Activated CD8-positive, alpha-beta memory T cell treated with anti-CD3 and anti-CD28 coated beads, Interleukin-2, amount 10 ng/mL, durations not matched to agents 7 days and 5 days (primary cell): ENCODE measurements at regions not wholly inside any gene's neighbourhood (a gene's known extent, or its start where the extent isn't known, plus 50 kb on each side); places are given as distances from the start of the nearest gene placed in this dataset.
"Not testable (repeated sequence)": the region's sequence is repeated elsewhere in the genome, so short reads cannot be mapped to it uniquely, and the experiment has no call there.

Experiments used
- ATAC-seq: fragments of 150-1000 bp; cut with Tn5 transposase; one replicate; pipeline ENCODE4 v1.10.0; 2021; ENCODE audit warnings: moderate library complexity
- CTCF ChIA-PET: fragments of 350-600 bp; sonication (Branson Sonifier 250); formaldehyde crosslinking; loops from one replicate; lab custom pipeline; 2021; ENCODE audit warnings: antibody characterized with exemption; lab: Charles Lee
- DNase-seq: peaks from one replicate; pipeline ENCODE4 v3.0.0-alpha.2; 2020
- H3K27ac Mint-ChIP-seq: one replicate; pipeline ENCODE4 v1.8.0; 2021; ENCODE audit warnings: mild to moderate bottlenecking, mixed read lengths
- H3K27me3 Mint-ChIP-seq: one replicate; pipeline ENCODE4 v1.8.0; 2021; ENCODE audit warnings: mixed read lengths
- H3K36me3 Mint-ChIP-seq: one replicate; pipeline ENCODE4 v1.8.0; 2021; ENCODE audit warnings: mild to moderate bottlenecking, mixed read lengths
- H3K4me1 Mint-ChIP-seq: one replicate; pipeline ENCODE4 v1.8.0; 2021; ENCODE audit warnings: mixed read lengths
- H3K4me3 Mint-ChIP-seq: one replicate; pipeline ENCODE4 v1.8.0; 2021; ENCODE audit warnings: mild to moderate bottlenecking, moderate library complexity, mixed read lengths
- H3K9me3 Mint-ChIP-seq: one replicate; pipeline ENCODE4 v1.8.0; 2022; ENCODE audit warnings: low read depth, mixed read lengths

GRCh38 chr12:118544569-118544968 lies 168.2 kb downstream of the SUDS3 start:
- CTCF ChIA-PET: no interaction called here
- Mint-ChIP-seq H3K27me3 (no peaks in the 10 kb centered on the region), H3K27ac (no peak overlapping the region), H3K36me3 (no peaks in the 10 kb centered on the region), H3K4me3 (no peak overlapping the region), H3K9me3 (no peaks in the 10 kb centered on the region), H3K4me1 (no peaks in the 10 kb centered on the region)
- DNase-seq (no peak), ATAC-seq (no peak)

- CTCF ChIA-PET, H3K4me3 Mint-ChIP-seq, H3K4me1 Mint-ChIP-seq, H3K27ac Mint-ChIP-seq, DNase-seq, ATAC-seq, H3K27me3 Mint-ChIP-seq, H3K9me3 Mint-ChIP-seq, H3K36me3 Mint-ChIP-seq: not testable (repeated sequence)
These were observed 171.3 kb downstream of the SUDS3 start for GRCh38 chr12:118547606-118548005.

GRCh38 chr12:118548887-118549509 lies 172.6 kb downstream of the SUDS3 start:
- H3K4me3 Mint-ChIP-seq: no peak overlapping the region
- H3K27me3 Mint-ChIP-seq: no peaks in the 10 kb centered on the region
- H3K4me1 Mint-ChIP-seq: no peaks in the 10 kb centered on the region
- H3K9me3 Mint-ChIP-seq: peaks cover 5% of the 10 kb centered on the region
- ATAC-seq (no peak), DNase-seq (no peak)
- H3K27ac Mint-ChIP-seq: no peak overlapping the region
- no peaks in the 10 kb centered on the region for H3K36me3 Mint-ChIP-seq
- CTCF ChIA-PET: no interaction called here

GRCh38 chr12:118549510-118549980 lies 173.2 kb downstream of the SUDS3 start:
- CTCF ChIA-PET: no interaction called here
- no peak for DNase-seq
- H3K4me3 Mint-ChIP-seq: no peak overlapping the region
- no peaks in the 10 kb centered on the region for H3K27me3 Mint-ChIP-seq
- no peak for ATAC-seq
- H3K4me1 Mint-ChIP-seq: no peaks in the 10 kb centered on the region
- peaks cover 5% of the 10 kb centered on the region for H3K9me3 Mint-ChIP-seq
- no peak overlapping the region for H3K27ac Mint-ChIP-seq
- no peaks in the 10 kb centered on the region for H3K36me3 Mint-ChIP-seq

GRCh38 chr12:118553856-118554504 lies 177.6 kb downstream of the SUDS3 start:
- H3K36me3 Mint-ChIP-seq: no peaks in the 10 kb centered on the region
- CTCF ChIA-PET: no interaction called here
- no peaks in the 10 kb centered on the region for H3K4me1 Mint-ChIP-seq
- H3K27me3 Mint-ChIP-seq: no peaks in the 10 kb centered on the region
- H3K27ac Mint-ChIP-seq: no peak overlapping the region
- peaks cover 5% of the 10 kb centered on the region for H3K9me3 Mint-ChIP-seq
- no peak overlapping the region for H3K4me3 Mint-ChIP-seq
- no peak for ATAC-seq
- DNase-seq: no peak

- H3K4me3 Mint-ChIP-seq: no peak overlapping the region
- no peaks in the 10 kb centered on the region for H3K27me3 Mint-ChIP-seq
- DNase-seq (no peak), ATAC-seq (no peak)
- no peaks in the 10 kb centered on the region for H3K4me1 Mint-ChIP-seq
- H3K36me3 Mint-ChIP-seq: no peaks in the 10 kb centered on the region
- CTCF ChIA-PET: no interaction called here
- no peak overlapping the region for H3K27ac Mint-ChIP-seq
- no peaks in the 10 kb centered on the region for H3K9me3 Mint-ChIP-seq
These were observed 182.6 kb downstream of the SUDS3 start for GRCh38 chr12:118558941-118559340.

GRCh38 chr12:118560733-118561132 lies 184.4 kb downstream of the SUDS3 start:
- ATAC-seq (no peak), DNase-seq (no peak)
- no peaks in the 10 kb centered on the region for H3K36me3 Mint-ChIP-seq
- CTCF ChIA-PET: no interaction called here
- no peak overlapping the region for H3K27ac Mint-ChIP-seq
- H3K27me3 Mint-ChIP-seq: no peaks in the 10 kb centered on the region
- no peaks in the 10 kb centered on the region for H3K4me1 Mint-ChIP-seq
- peaks cover 2% of the 10 kb centered on the region for H3K9me3 Mint-ChIP-seq
- no peak overlapping the region for H3K4me3 Mint-ChIP-seq

- ATAC-seq (no peak), DNase-seq (no peak)
- Mint-ChIP-seq H3K4me1 (no peaks in the 10 kb centered on the region), H3K36me3 (no peaks in the 10 kb centered on the region), H3K4me3 (no peak overlapping the region), H3K27me3 (no peaks in the 10 kb centered on the region), H3K27ac (no peak overlapping the region), H3K9me3 (no peaks in the 10 kb centered on the region)
- CTCF ChIA-PET: no interaction called here
These were observed 195.4 kb downstream of the SUDS3 start for GRCh38 chr12:118571730-118572129.

GRCh38 chr12:118574288-118574687 lies 197.9 kb downstream of the SUDS3 start:
- Mint-ChIP-seq H3K36me3 (no peaks in the 10 kb centered on the region), H3K4me1 (no peaks in the 10 kb centered on the region), H3K27ac (no peak overlapping the region), H3K27me3 (no peaks in the 10 kb centered on the region), H3K4me3 (no peak overlapping the region), H3K9me3 (no peaks in the 10 kb centered on the region)
- no peak for ATAC-seq
- CTCF ChIA-PET: no interaction called here
- no peak for DNase-seq

- no peak overlapping the region for H3K27ac Mint-ChIP-seq
- H3K4me1 Mint-ChIP-seq: no peaks in the 10 kb centered on the region
- CTCF ChIA-PET: no interaction called here
These were observed 199.4 kb downstream of the SUDS3 start for GRCh38 chr12:118575730-118576129.

GRCh38 chr12:118581371-118581770 lies 205.0 kb downstream of the SUDS3 start:
- Mint-ChIP-seq H3K27me3 (no peaks in the 10 kb centered on the region), H3K9me3 (no peaks in the 10 kb centered on the region), H3K4me3 (no peak overlapping the region), H3K4me1 (no peaks in the 10 kb centered on the region), H3K27ac (no peak overlapping the region), H3K36me3 (no peaks in the 10 kb centered on the region)
- no peak for DNase-seq
- no peak for ATAC-seq
- CTCF ChIA-PET: no interaction called here

More at GRCh38 chr12:118575730-118576129, 199.4 kb downstream of the SUDS3 start:
- no peaks in the 10 kb centered on the region for H3K9me3 Mint-ChIP-seq
- H3K36me3 Mint-ChIP-seq: no peaks in the 10 kb centered on the region
- no peaks in the 10 kb centered on the region for H3K27me3 Mint-ChIP-seq
- H3K4me3 Mint-ChIP-seq: no peak overlapping the region
- ATAC-seq: no peak
- DNase-seq: no peak

GRCh38 chr12:118582863-118583262 lies 206.5 kb downstream of the SUDS3 start:
- Mint-ChIP-seq H3K36me3 (no peaks in the 10 kb centered on the region), H3K27ac (no peak overlapping the region), H3K4me1 (no peaks in the 10 kb centered on the region), H3K27me3 (no peaks in the 10 kb centered on the region), H3K9me3 (no peaks in the 10 kb centered on the region), H3K4me3 (no peak overlapping the region)
- DNase-seq (no peak), ATAC-seq (no peak)
- CTCF ChIA-PET: no interaction called here

- CTCF ChIA-PET: no interaction called here
- no peak overlapping the region for H3K27ac Mint-ChIP-seq
- H3K36me3 Mint-ChIP-seq: no peaks in the 10 kb centered on the region
- no peak overlapping the region for H3K4me3 Mint-ChIP-seq
- H3K9me3 Mint-ChIP-seq: no peaks in the 10 kb centered on the region
- DNase-seq (no peak), ATAC-seq (no peak)
- no peaks in the 10 kb centered on the region for H3K4me1 Mint-ChIP-seq
- H3K27me3 Mint-ChIP-seq: no peaks in the 10 kb centered on the region
These were observed 210.1 kb downstream of the SUDS3 start for GRCh38 chr12:118586433-118586832.

GRCh38 chr12:118589162-118589561 lies 212.8 kb downstream of the SUDS3 start:
- DNase-seq (no peak), ATAC-seq (no peak)
- H3K4me3 Mint-ChIP-seq: no peak overlapping the region
- H3K9me3 Mint-ChIP-seq: no peaks in the 10 kb centered on the region
- no peaks in the 10 kb centered on the region for H3K4me1 Mint-ChIP-seq
- H3K27me3 Mint-ChIP-seq: no peaks in the 10 kb centered on the region
- no peaks in the 10 kb centered on the region for H3K36me3 Mint-ChIP-seq
- H3K27ac Mint-ChIP-seq: no peak overlapping the region
- CTCF ChIA-PET: no interaction called here
